Neural crest cell (in vitro differentiated cells): ENCODE measurements at regions not wholly inside any gene's neighbourhood (a gene's known extent, or its start where the extent isn't known, plus 50 kb on each side); places are given as distances from the start of the nearest gene placed in this dataset.
"Not testable (repeated sequence)": the region's sequence is repeated elsewhere in the genome, so short reads cannot be mapped to it uniquely, and the experiment has no call there.

ENCODE experiments used
- DNase-seq: peaks from one replicate; pipeline ENCODE4 v3.0.0; 2021; ENCODE audit warnings: low read depth, mixed read lengths, low spot score
- H3K27ac Mint-ChIP-seq: one replicate; pipeline ENCODE4 v1.8.0; 2021; ENCODE audit warnings: mild to moderate bottlenecking, mixed read lengths; ENCODE audit not compliant: unreplicated experiment
- H3K27me3 Mint-ChIP-seq: 2 replicates; pipeline ENCODE4 v1.8.0; 2021; ENCODE audit warnings: low read depth, mild to moderate bottlenecking, mixed read lengths
- H3K36me3 Mint-ChIP-seq: 2 replicates; pipeline ENCODE4 v1.8.0; 2021; ENCODE audit warnings: low read depth, mild to moderate bottlenecking, mixed read lengths
- H3K4me1 Mint-ChIP-seq: 2 replicates; pipeline ENCODE4 v1.8.0; 2021; ENCODE audit warnings: mixed read lengths
- H3K4me3 Mint-ChIP-seq: one replicate; pipeline ENCODE4 v1.8.0; 2021; ENCODE audit warnings: mild to moderate bottlenecking, mixed read lengths
- H3K9me3 Mint-ChIP-seq: 2 replicates; pipeline ENCODE4 v1.8.0; 2021; ENCODE audit warnings: mixed read lengths
- TF ChIP-seq, protein P1 (sequence below): fragments of 200-600 bp; sonication (generic); conservative IDR thresholded peaks from 2 replicates; pipeline ENCODE4 v1.5.0; 2021; ENCODE audit warnings: antibody characterized with exemption, mild to moderate bottlenecking

GRCh38 chr3:189424922-189425321, 206.3 kb upstream of the TP63 start:
- no peak overlapping the region for H3K4me3 Mint-ChIP-seq
- DNase-seq = no peak
- no peaks in the 10 kb centered on the region for H3K4me1 Mint-ChIP-seq
- no peaks in the 10 kb centered on the region for H3K36me3 Mint-ChIP-seq
- TF ChIP-seq, protein P1, sequence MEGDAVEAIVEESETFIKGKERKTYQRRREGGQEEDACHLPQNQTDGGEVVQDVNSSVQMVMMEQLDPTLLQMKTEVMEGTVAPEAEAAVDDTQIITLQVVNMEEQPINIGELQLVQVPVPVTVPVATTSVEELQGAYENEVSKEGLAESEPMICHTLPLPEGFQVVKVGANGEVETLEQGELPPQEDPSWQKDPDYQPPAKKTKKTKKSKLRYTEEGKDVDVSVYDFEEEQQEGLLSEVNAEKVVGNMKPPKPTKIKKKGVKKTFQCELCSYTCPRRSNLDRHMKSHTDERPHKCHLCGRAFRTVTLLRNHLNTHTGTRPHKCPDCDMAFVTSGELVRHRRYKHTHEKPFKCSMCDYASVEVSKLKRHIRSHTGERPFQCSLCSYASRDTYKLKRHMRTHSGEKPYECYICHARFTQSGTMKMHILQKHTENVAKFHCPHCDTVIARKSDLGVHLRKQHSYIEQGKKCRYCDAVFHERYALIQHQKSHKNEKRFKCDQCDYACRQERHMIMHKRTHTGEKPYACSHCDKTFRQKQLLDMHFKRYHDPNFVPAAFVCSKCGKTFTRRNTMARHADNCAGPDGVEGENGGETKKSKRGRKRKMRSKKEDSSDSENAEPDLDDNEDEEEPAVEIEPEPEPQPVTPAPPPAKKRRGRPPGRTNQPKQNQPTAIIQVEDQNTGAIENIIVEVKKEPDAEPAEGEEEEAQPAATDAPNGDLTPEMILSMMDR = no peak
- no peaks in the 10 kb centered on the region for H3K9me3 Mint-ChIP-seq
- H3K27me3 Mint-ChIP-seq = no peaks in the 10 kb centered on the region
- H3K27ac Mint-ChIP-seq = peak overlapping the region; percentile 57

DNA sequence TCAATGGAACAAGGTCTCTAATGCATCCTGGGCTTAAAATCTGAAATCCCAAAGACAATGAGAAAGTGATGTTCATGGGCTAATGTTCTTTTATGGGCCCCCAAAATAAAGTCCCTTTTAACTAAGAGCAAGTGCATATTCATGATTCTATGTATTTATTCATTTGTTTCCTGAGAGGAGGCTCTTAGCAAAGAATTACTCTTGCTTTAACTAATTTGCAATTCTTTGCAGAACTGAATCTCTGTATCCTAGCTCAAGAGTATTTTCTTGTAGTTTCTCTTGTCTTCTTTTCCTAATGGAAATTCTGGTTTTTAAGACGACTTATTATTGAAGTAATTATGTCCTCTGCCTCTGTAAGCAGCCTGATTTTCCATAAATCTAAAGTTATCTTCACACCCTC, 202.2 kb upstream of the TP63 start:
- Mint-ChIP-seq H3K27ac (no peak overlapping the region), H3K27me3 (no peaks in the 10 kb centered on the region), H3K4me3 (no peak overlapping the region), H3K9me3 (peaks cover 2% of the 10 kb centered on the region), H3K4me1 (no peaks in the 10 kb centered on the region), H3K36me3 (no peaks in the 10 kb centered on the region)
- TF ChIP-seq, protein P1 = no peak
- no peak for DNase-seq

DNA sequence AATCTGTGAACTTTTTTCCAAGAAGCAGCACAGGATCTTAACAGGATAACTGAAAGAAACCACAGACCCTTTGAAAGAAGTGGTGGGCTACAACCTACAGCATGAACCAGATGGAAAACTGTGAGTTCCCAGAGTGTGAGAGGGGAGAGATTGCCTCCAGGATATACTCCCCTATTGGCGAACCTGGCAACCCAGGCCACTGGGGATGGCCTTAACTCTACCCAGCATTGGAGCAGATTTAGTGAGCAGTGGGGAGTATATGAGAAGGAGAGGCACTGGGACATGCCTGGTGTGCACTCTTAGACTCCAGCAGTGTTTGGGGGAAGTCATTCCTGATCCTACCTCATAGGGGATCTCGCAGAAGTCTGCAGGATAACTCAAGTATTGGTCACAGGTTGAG, 201.0 kb upstream of the TP63 start:
- Mint-ChIP-seq H3K27ac (no peak overlapping the region), H3K36me3 (no peaks in the 10 kb centered on the region), H3K4me3 (no peak overlapping the region), H3K27me3 (peaks cover 3% of the 10 kb centered on the region), H3K9me3 (peaks cover 2% of the 10 kb centered on the region), H3K4me1 (no peaks in the 10 kb centered on the region)
- DNase-seq = no peak
- TF ChIP-seq, protein P1 = no peak

GRCh38 chr3:189442257-189442656, 188.9 kb upstream of the TP63 start:
- not testable (repeated sequence) for H3K27me3 Mint-ChIP-seq, H3K27ac Mint-ChIP-seq, H3K36me3 Mint-ChIP-seq, H3K9me3 Mint-ChIP-seq, H3K4me3 Mint-ChIP-seq, DNase-seq, H3K4me1 Mint-ChIP-seq

- H3K4me1 Mint-ChIP-seq = no peaks in the 10 kb centered on the region
- TF ChIP-seq, protein P1 = no peak
- H3K4me3 Mint-ChIP-seq = no peak overlapping the region
- no peaks in the 10 kb centered on the region for H3K36me3 Mint-ChIP-seq
- DNase-seq = no peak
- H3K27ac Mint-ChIP-seq = no peak overlapping the region
- H3K27me3 Mint-ChIP-seq = no peaks in the 10 kb centered on the region
- no peaks in the 10 kb centered on the region for H3K9me3 Mint-ChIP-seq
Observed at GRCh38 chr3:189446959-189447560, 184.1 kb upstream of the TP63 start.

- TF ChIP-seq, protein P1 = no peak
Observed at GRCh38 chr3:189449084-189449483, 182.1 kb upstream of the TP63 start.

More at GRCh38 chr3:189449084-189449483, 182.1 kb upstream of the TP63 start:
- Mint-ChIP-seq H3K4me3 (no peak overlapping the region), H3K27ac (no peak overlapping the region), H3K4me1 (no peaks in the 10 kb centered on the region), H3K27me3 (no peaks in the 10 kb centered on the region), H3K9me3 (no peaks in the 10 kb centered on the region), H3K36me3 (no peaks in the 10 kb centered on the region)
- no peak for DNase-seq
